Head of caudate nucleus (tissue), 42 donors: ENCODE measurements at regions not wholly inside any gene's neighbourhood (a gene's known extent, or its start where the extent isn't known, plus 50 kb on each side); places are given as distances from the start of the nearest gene placed in this dataset.

Experiments
- DNase-seq, 42 donors: peaks; one replicate each; pipeline versions ENCODE4 v3.0.0 to v3.0.0-alpha.2; 2020 to 2021; ENCODE audit warnings: mixed read lengths in 7 of 42
- intact Hi-C: fragments of 100-400 bp; cut with DNase I; formaldehyde crosslinking; loops from one replicate; pipeline ENCODE4 v1.15.0; 2022

GRCh38 chr2:67669766-67670165, 272.6 kb downstream of the ETAA1 start:
- no peak for DNase-seq
- intact Hi-C loops: no loop called here

GRCh38 chr2:67670747-67671183, 273.6 kb downstream of the ETAA1 start:
- intact Hi-C loops: no loop called here
- no peak for DNase-seq

GRCh38 chr2:67671464-67672450, 274.6 kb downstream of the ETAA1 start:
- intact Hi-C loops: no loop called here
- DNase-seq: no peak

GRCh38 chr2:67674668-67675067, 277.5 kb downstream of the ETAA1 start:
- intact Hi-C loops: no loop called here
- DNase-seq: no peak

- DNase-seq: no peak
- intact Hi-C loops: no loop called here
Observed at GRCh38 chr2:67684991-67685390, 287.9 kb downstream of the ETAA1 start.

- intact Hi-C loops: no loop called here
Observed at GRCh38 chr2:67686254-67686653, 289.1 kb downstream of the ETAA1 start.

GRCh38 chr2:67689186-67689585, 292.1 kb downstream of the ETAA1 start:
- no peak for DNase-seq
- intact Hi-C loops: no loop called here

More at GRCh38 chr2:67686254-67686653, 289.1 kb downstream of the ETAA1 start:
- no peak for DNase-seq

GRCh38 chr2:67689651-67690050, 292.5 kb downstream of the ETAA1 start:
- DNase-seq: no peak
- intact Hi-C loops: no loop called here

- DNase-seq: peak in 17 of 42 donors; percentile 2 to 48 (median 17)
- intact Hi-C loops: no loop called here
Observed at GRCh38 chr2:67694445-67694844, 297.3 kb downstream of the ETAA1 start.

- DNase-seq: no peak
- intact Hi-C loops: no loop called here
Observed at GRCh38 chr2:67701011-67701410, 303.9 kb downstream of the ETAA1 start.

GRCh38 chr2:67702284-67702683, 305.2 kb downstream of the ETAA1 start:
- DNase-seq: no peak
- intact Hi-C loops: no loop called here

- intact Hi-C loops: no loop called here
Observed at GRCh38 chr2:67702937-67703336, 305.8 kb downstream of the ETAA1 start.

GRCh38 chr2:67706082-67706481, 308.9 kb downstream of the ETAA1 start:
- DNase-seq: no peak
- intact Hi-C loops: no loop called here

More at GRCh38 chr2:67702937-67703336, 305.8 kb downstream of the ETAA1 start:
- DNase-seq: no peak

GRCh38 chr2:67707896-67708295, 310.8 kb downstream of the ETAA1 start:
- DNase-seq: no peak
- intact Hi-C loops: no loop called here

GRCh38 chr2:67709835-67710234, 312.7 kb downstream of the ETAA1 start:
- intact Hi-C loops: no loop called here
- no peak for DNase-seq

- intact Hi-C loops: no loop called here
- DNase-seq: peak in 6 of 42 donors; percentile 2 to 41 (median 11)
Observed at GRCh38 chr2:67712484-67712883, 315.4 kb downstream of the ETAA1 start.

GRCh38 chr2:67713376-67713775, 316.2 kb downstream of the ETAA1 start:
- DNase-seq: no peak

GRCh38 chr2:67716895-67717396, 319.8 kb downstream of the ETAA1 start:
- no peak for DNase-seq

More at GRCh38 chr2:67713376-67713775, 316.2 kb downstream of the ETAA1 start:
- intact Hi-C loops: no loop called here

GRCh38 chr2:67717692-67718091, 320.6 kb downstream of the ETAA1 start:
- DNase-seq: no peak
- intact Hi-C loops: no loop called here

More at GRCh38 chr2:67716895-67717396, 319.8 kb downstream of the ETAA1 start:
- intact Hi-C loops: no loop called here

GRCh38 chr2:67719351-67719750, 322.2 kb downstream of the ETAA1 start:
- no peak for DNase-seq
- intact Hi-C loops: no loop called here
